Right lobe of liver (tissue), 4 donors: ENCODE measurements at regions not wholly inside any gene's neighbourhood (a gene's known extent, or its start where the extent isn't known, plus 50 kb on each side); places are given as distances from the start of the nearest gene placed in this dataset.

Experiments used
- POLR2A ChIP-seq: fragments of 450-650 bp; IDR thresholded peaks from one replicate; pipeline ENCODE4 v1.6.1; 2017; ENCODE audit warnings: antibody characterized with exemption, mild to moderate bottlenecking
- TF ChIP-seq, protein P1 (sequence below), 4 donors: fragments of 200-600 bp in 3 of 4; fragments of 450-650 bp in 1 of 4; IDR thresholded peaks; one replicate each; pipeline versions ENCODE4 v1.5.1 to v1.8.0; 2016 to 2022; ENCODE audit warnings: antibody characterized with exemption in 4 of 4, mild to moderate bottlenecking in 2 of 4
- donor health status: DM: no; HTN: no; CAD: no.
- donor health status: DM: no; HTN: no; CAD: no.
- donor health status: DM: no; HTN: yes; CAD: no.

DNA sequence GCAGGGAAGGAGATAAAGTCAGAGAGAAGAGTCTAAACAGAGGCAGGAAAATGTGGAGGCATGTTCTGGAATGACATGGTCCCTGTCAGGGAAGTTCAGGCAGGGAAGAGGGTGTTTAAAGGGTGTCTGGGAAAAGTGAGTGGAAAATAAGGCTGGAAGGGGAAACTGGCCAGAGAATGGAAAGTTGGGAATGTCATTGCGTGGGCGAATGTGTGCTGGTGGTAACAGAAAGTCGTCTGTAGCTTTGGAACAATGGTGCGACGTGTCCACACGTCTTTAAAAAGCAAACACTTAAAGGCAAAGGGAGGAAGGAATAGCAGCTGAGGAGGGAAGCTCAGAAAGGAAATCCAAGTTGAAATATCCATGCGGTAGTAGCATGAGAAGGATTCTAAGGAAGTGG, 469.5 kb upstream of the SALL3 start:
- TF ChIP-seq, protein P1, sequence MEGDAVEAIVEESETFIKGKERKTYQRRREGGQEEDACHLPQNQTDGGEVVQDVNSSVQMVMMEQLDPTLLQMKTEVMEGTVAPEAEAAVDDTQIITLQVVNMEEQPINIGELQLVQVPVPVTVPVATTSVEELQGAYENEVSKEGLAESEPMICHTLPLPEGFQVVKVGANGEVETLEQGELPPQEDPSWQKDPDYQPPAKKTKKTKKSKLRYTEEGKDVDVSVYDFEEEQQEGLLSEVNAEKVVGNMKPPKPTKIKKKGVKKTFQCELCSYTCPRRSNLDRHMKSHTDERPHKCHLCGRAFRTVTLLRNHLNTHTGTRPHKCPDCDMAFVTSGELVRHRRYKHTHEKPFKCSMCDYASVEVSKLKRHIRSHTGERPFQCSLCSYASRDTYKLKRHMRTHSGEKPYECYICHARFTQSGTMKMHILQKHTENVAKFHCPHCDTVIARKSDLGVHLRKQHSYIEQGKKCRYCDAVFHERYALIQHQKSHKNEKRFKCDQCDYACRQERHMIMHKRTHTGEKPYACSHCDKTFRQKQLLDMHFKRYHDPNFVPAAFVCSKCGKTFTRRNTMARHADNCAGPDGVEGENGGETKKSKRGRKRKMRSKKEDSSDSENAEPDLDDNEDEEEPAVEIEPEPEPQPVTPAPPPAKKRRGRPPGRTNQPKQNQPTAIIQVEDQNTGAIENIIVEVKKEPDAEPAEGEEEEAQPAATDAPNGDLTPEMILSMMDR (IDR thresholded peaks at IDR 0.05), result no peak
- TF ChIP-seq POLR2A, result no peak
